IMR-90 (cell line): ENCODE measurements at regions not wholly inside any gene's neighbourhood (a gene's known extent, or its start where the extent isn't known, plus 50 kb on each side); places are given as distances from the start of the nearest gene placed in this dataset.

ENCODE experiments used
- ATAC-seq: fragments of 200-7000 bp; cut with Tn5 transposase; 2 replicates; pipeline ENCODE4 v1.9.1; 2020; ENCODE audit warnings: low read depth, mild to moderate bottlenecking, moderate library complexity
- BruUV-seq: library from RNA; stranded (reverse); fragments of 400-500 nt; replicated peaks from 2 replicates; lab custom pipeline; 2021; lab: Mats Ljungman, UMichigan
- CTCF ChIA-PET: fragments of 300-600 bp; formaldehyde crosslinking; extraction: SDS; loops from one replicate; lab custom pipeline; 2021; ENCODE audit warnings: antibody characterized with exemption; lab: Yijun Ruan, JAX
- POLR2A ChIA-PET: fragments of 300-600 bp; sonication (Branson Sonifier 250); formaldehyde crosslinking; loops from one replicate; lab custom pipeline; 2022; ENCODE audit warnings: antibody characterized with exemption; ENCODE audit not compliant: unreplicated experiment; lab: Charles Lee
- DNase-seq: peaks from one replicate; pipeline ENCODE4 v3.0.0; 2013
- H2AFZ ChIP-seq: replicated peaks from 2 replicates; pipeline ENCODE3; 2013; ENCODE audit warnings: low read length, mild to moderate bottlenecking; ENCODE audit not compliant: poor library complexity
- H2AK5ac ChIP-seq: 2 replicates; pipeline ENCODE4 v1.6.1; 2013; ENCODE audit warnings: low read depth, low read length, inconsistent platforms
- H2AK9ac ChIP-seq: replicated peaks from 2 replicates; pipeline ENCODE3; 2013; ENCODE audit warnings: mild to moderate bottlenecking, low read depth, low read length, moderate library complexity; ENCODE audit not compliant: poor library complexity
- H2BK120ac ChIP-seq: 2 replicates; pipeline ENCODE4 v1.6.1; 2013; ENCODE audit warnings: low read depth, low read length, inconsistent platforms
- H2BK15ac ChIP-seq: 3 replicates; pipeline ENCODE4 v1.6.1; 2013; ENCODE audit warnings: low read depth, low read length, inconsistent platforms
- H2BK20ac ChIP-seq: 2 replicates; pipeline ENCODE4 v1.6.1; 2013; ENCODE audit warnings: low read depth, mild to moderate bottlenecking, inconsistent platforms, low read length, moderate library complexity
- H2BK5ac ChIP-seq: 2 replicates; pipeline ENCODE4 v1.6.1; 2013; ENCODE audit warnings: mild to moderate bottlenecking, low read depth, low read length, inconsistent platforms; ENCODE audit not compliant: poor library complexity, severe bottlenecking
- H3K14ac ChIP-seq: replicated peaks from 2 replicates; pipeline ENCODE4 v1.6.1; 2013; ENCODE audit warnings: low read depth, low read length, inconsistent platforms
- H3K18ac ChIP-seq: 2 replicates; pipeline ENCODE4 v1.6.1; 2013; ENCODE audit warnings: low read depth, low read length, control low read depth
- H3K23ac ChIP-seq: 2 replicates; pipeline ENCODE4 v1.6.1; 2013; ENCODE audit warnings: low read depth, low read length, inconsistent platforms
- H3K27ac ChIP-seq: 2 replicates; pipeline ENCODE4 v1.5.1; 2013; ENCODE audit warnings: mild to moderate bottlenecking, control low read depth, low read length; ENCODE audit not compliant: insufficient read depth
- H3K27me3 ChIP-seq: 2 replicates; pipeline ENCODE4 v1.6.1; 2013; ENCODE audit warnings: low read length; ENCODE audit not compliant: control insufficient read depth, insufficient read depth
- H3K36me3 ChIP-seq: 2 replicates; pipeline ENCODE4 v1.6.1; 2013; ENCODE audit warnings: low read length, mixed read lengths; ENCODE audit not compliant: control insufficient read depth, insufficient read depth
- H3K4ac ChIP-seq: 2 replicates; pipeline ENCODE4 v1.6.1; 2013; ENCODE audit warnings: low read depth, low read length, inconsistent platforms
- H3K4me1 ChIP-seq: 2 replicates; pipeline ENCODE4 v1.6.1; 2013; ENCODE audit warnings: low read length, mixed read lengths; ENCODE audit not compliant: control insufficient read depth, insufficient read depth
- H3K4me2 ChIP-seq: 2 replicates; pipeline ENCODE4 v1.6.1; 2013; ENCODE audit warnings: low read depth, mild to moderate bottlenecking, control low read depth, low read length, moderate library complexity
- H3K4me3 ChIP-seq: 2 replicates; pipeline ENCODE4 v1.5.1; 2013; ENCODE audit warnings: low read depth, mild to moderate bottlenecking, control low read depth, low read length, moderate library complexity; ENCODE audit not compliant: insufficient read depth
- H3K56ac ChIP-seq: 2 replicates; pipeline ENCODE4 v1.6.1; 2013; ENCODE audit warnings: low read length, inconsistent platforms; ENCODE audit not compliant: insufficient read depth; ENCODE audit errors: extremely low read depth
- H3K79me1 ChIP-seq, 2 experiments: 2 replicates each; pipeline ENCODE4 v1.6.1; 2013; ENCODE audit warnings: low read length in 2 of 2, inconsistent platforms in 1 of 2, low read depth in 1 of 2
- H3K9ac ChIP-seq: 2 replicates; pipeline ENCODE4 v1.6.1; 2013; ENCODE audit warnings: low read depth, low read length, control low read depth
- H3K9me1 ChIP-seq: 2 replicates; pipeline ENCODE4 v1.6.1; 2013; ENCODE audit warnings: low read length, inconsistent platforms; ENCODE audit not compliant: insufficient read depth
- H3K9me3 ChIP-seq: 2 replicates; pipeline ENCODE4 v1.6.1; 2013; ENCODE audit warnings: low read length; ENCODE audit not compliant: control insufficient read depth, insufficient read depth
- H4K20me1 ChIP-seq: 2 replicates; pipeline ENCODE4 v1.6.1; 2013; ENCODE audit warnings: low read length, inconsistent platforms; ENCODE audit not compliant: insufficient read depth
- H4K5ac ChIP-seq: 2 replicates; pipeline ENCODE4 v1.6.1; 2013; ENCODE audit warnings: mild to moderate bottlenecking, low read depth, low read length, control low read depth
- H4K8ac ChIP-seq, 2 experiments: 2 replicates each; pipeline ENCODE4 v1.6.1; 2013; ENCODE audit warnings: low read depth in 2 of 2, low read length in 2 of 2, control low read depth in 1 of 2, inconsistent platforms in 1 of 2
- H4K91ac ChIP-seq: 2 replicates; pipeline ENCODE4 v1.6.1; 2013; ENCODE audit warnings: low read depth, low read length, inconsistent platforms; ENCODE audit not compliant: insufficient read depth
- BHLHE40 ChIP-seq: fragments of 150-350 bp; IDR thresholded peaks from 2 replicates; pipeline ENCODE4 v1.6.1; 2016; ENCODE audit warnings: mild to moderate bottlenecking, low read depth, low read length
- CEBPB ChIP-seq: IDR thresholded peaks from 2 replicates; pipeline ENCODE4 v1.6.1; 2012; ENCODE audit warnings: low read depth, low read length, improper control_type of control experiment
- CHD1 ChIP-seq: IDR thresholded peaks from 2 replicates; pipeline ENCODE4 v1.6.1; 2012; ENCODE audit warnings: low read depth, low read length, improper control_type of control experiment
- CTCF ChIP-seq: conservative IDR thresholded peaks from 2 replicates; pipeline ENCODE4 v1.5.1; 2012; ENCODE audit warnings: mild to moderate bottlenecking, low read depth, low read length, improper control_type of control experiment
- ELK1 ChIP-seq: fragments of 150-350 bp; IDR thresholded peaks from 2 replicates; pipeline ENCODE4 v1.6.1; 2016; ENCODE audit warnings: low read depth, mild to moderate bottlenecking, low read length, moderate library complexity, borderline replicate concordance
- MAFK ChIP-seq: IDR thresholded peaks from 2 replicates; pipeline ENCODE4 v1.6.1; 2012; ENCODE audit warnings: low read depth, low read length, improper control_type of control experiment
- MAZ ChIP-seq: IDR thresholded peaks from 2 replicates; pipeline ENCODE4 v1.6.1; 2012; ENCODE audit warnings: low read depth, mild to moderate bottlenecking, low read length, improper control_type of control experiment, moderate library complexity, borderline replicate concordance
- NFE2L2 ChIP-seq: fragments of 150-350 bp; IDR thresholded peaks from 2 replicates; pipeline ENCODE4 v1.6.1; 2016; ENCODE audit warnings: low read depth, mild to moderate bottlenecking, low read length
- RAD21 ChIP-seq: IDR thresholded peaks from 2 replicates; pipeline ENCODE4 v1.6.1; 2012; ENCODE audit warnings: low read length, improper control_type of control experiment
- RCOR1 ChIP-seq: IDR thresholded peaks from 2 replicates; pipeline ENCODE4 v1.6.1; 2012; ENCODE audit warnings: mild to moderate bottlenecking, low read length, improper control_type of control experiment; ENCODE audit not compliant: insufficient replicate concordance
- RFX5 ChIP-seq: IDR thresholded peaks from 2 replicates; pipeline ENCODE4 v1.8.0; 2012; ENCODE audit warnings: low read depth, mild to moderate bottlenecking, low read length, moderate library complexity
- WGBS, 2 experiments: methylation state at CpG; one replicate each; pipeline versions ENCODE4 v1.1.5 to v1.1.7; 2013; ENCODE audit warnings: missing lambda C conversion rate in 2 of 2; ENCODE audit not compliant: insufficient read length in 1 of 2; ENCODE audit errors: extremely low coverage in 2 of 2; 5-methylcytosine and 5-hydroxymethylcytosine counted together
- dilution Hi-C: fragments of 300-500 bp; cut with HindIII; formaldehyde crosslinking; loops from one replicate; pipeline ENCODE4 v1.14.3; 2018; ENCODE audit warnings: low sequenced_read_pairs; ENCODE audit not compliant: unreplicated experiment
- in situ Hi-C: fragments of 300-500 bp; cut with MboI; formaldehyde crosslinking; loops from 3 replicates; pipeline ENCODE4 v1.14.3; 2019; ENCODE audit warnings: low sequenced_read_pairs, inconsistent platforms, mixed read lengths
- intact Hi-C: fragments of 100-400 bp; cut with micrococcal nuclease; formaldehyde crosslinking; loops from 2 replicates; pipeline ENCODE4 v1.10.0; 2022
- TF ChIP-seq, protein P1 (sequence below): fragments of 150-350 bp; IDR thresholded peaks from 2 replicates; pipeline ENCODE4 v1.6.1; 2017; ENCODE audit warnings: mild to moderate bottlenecking, antibody characterized with exemption, low read length, low read depth

DNA sequence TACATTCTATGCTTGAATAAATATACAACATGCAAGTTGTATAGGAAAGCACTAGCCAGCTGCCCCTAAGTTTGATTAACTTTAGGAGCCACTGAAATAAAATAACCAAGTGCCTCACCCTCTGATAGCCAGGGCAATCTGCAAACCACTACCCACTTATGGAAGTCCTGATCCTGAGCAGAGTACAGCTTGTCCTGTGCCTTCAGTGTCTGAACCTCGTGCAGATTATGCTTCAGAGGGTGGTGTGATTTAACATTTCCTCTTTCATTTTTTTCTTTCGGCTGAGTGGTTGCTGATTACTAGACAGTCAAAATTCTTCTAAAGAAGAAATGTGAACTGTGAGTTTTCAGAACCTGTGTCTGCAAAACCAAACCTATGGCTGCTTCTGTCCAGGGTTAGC is 327.7 kb downstream of the PIK3R1 start:
- Histone ChIP-seq H3K4me1 (no peaks in the 10 kb centered on the region), H4K5ac (no peak overlapping the region), H3K18ac (no peak overlapping the region), H3K9me1 (no peaks in the 10 kb centered on the region), H2AK9ac (no peak overlapping the region), H4K91ac (no peak overlapping the region), H3K4me3 (no peak overlapping the region), H4K8ac (no peak overlapping the region), H3K4ac (no peak overlapping the region), H2AK5ac (no peak overlapping the region), H3K36me3 (no peaks in the 10 kb centered on the region), H3K27me3 (no peaks in the 10 kb centered on the region), H2BK5ac (no peak overlapping the region), H3K14ac (0 out of 2 replicates have a peak overlapping the region, but pooled peaks have one; percentile 25), H2BK15ac (no peak overlapping the region), H3K9ac (no peak overlapping the region), H3K79me1 (no peaks in the 10 kb centered on the region), H2BK120ac (no peak overlapping the region), H3K27ac (no peak overlapping the region), H4K20me1 (no peaks in the 10 kb centered on the region), H3K23ac (no peak overlapping the region), H3K4me2 (no peak overlapping the region), H2BK20ac (peak overlapping the region; percentile 33; the same call in 1 of the 2 replicates), H3K9me3 (no peaks in the 10 kb centered on the region), H3K56ac (no peak overlapping the region), H2AFZ (peak overlapping the region; percentile 67)
- no CpG with 5 or more reads among the region's 2 CpGs for WGBS, 2 experiments
- BruUV-seq = no TSS peak
- TF ChIP-seq ELK1 (no peak), RCOR1 (no peak), RAD21 (no peak), RFX5 (no peak), BHLHE40 (no peak), CTCF (no peak), NFE2L2 (no peak), CEBPB (no peak), MAFK (no peak), CHD1 (no peak), MAZ (no peak)
- TF ChIP-seq, protein P1, sequence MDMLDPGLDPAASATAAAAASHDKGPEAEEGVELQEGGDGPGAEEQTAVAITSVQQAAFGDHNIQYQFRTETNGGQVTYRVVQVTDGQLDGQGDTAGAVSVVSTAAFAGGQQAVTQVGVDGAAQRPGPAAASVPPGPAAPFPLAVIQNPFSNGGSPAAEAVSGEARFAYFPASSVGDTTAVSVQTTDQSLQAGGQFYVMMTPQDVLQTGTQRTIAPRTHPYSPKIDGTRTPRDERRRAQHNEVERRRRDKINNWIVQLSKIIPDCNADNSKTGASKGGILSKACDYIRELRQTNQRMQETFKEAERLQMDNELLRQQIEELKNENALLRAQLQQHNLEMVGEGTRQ = no peak
- DNase-seq (no peak), ATAC-seq (no peak)
- intact Hi-C loops = no loop called here
- dilution Hi-C loops = no loop called here
- POLR2A ChIA-PET = no interaction called here
- in situ Hi-C loops = no loop called here
- CTCF ChIA-PET = interaction anchor here (0.6 kb wide), 1 partner anchor 43 kb away, joined by 8 read pairs; no protein-coding TSS in a partner anchor
